CD8-positive, alpha-beta memory T cell (primary cell): ENCODE measurements at regions not wholly inside any gene's neighbourhood (a gene's known extent, or its start where the extent isn't known, plus 50 kb on each side); places are given as distances from the start of the nearest gene placed in this dataset.

Source experiments
- CTCF ChIA-PET: fragments of 350-600 bp; sonication (Branson Sonifier 250); formaldehyde crosslinking; loops from one replicate; lab custom pipeline; 2021; ENCODE audit warnings: antibody characterized with exemption; lab: Charles Lee
- POLR2A ChIA-PET: fragments of 350-600 bp; sonication (Branson Sonifier 250); formaldehyde crosslinking; loops from one replicate; lab custom pipeline; 2021; ENCODE audit warnings: antibody characterized with exemption; lab: Charles Lee
- DNase-seq, 5 donors: peaks; one replicate each; pipeline versions ENCODE4 v3.0.0 to v3.0.0-alpha.2; 2020 to 2022; ENCODE audit warnings: mixed read lengths in 1 of 5
- H3K27ac ChIP-seq: one replicate; pipeline ENCODE4 v1.7.0; 2013; ENCODE audit warnings: low read depth, mild to moderate bottlenecking, low read length, moderate library complexity
- H3K27me3 ChIP-seq: 2 replicates; pipeline ENCODE4 v1.7.0; 2013; ENCODE audit warnings: low read length, mild to moderate bottlenecking; ENCODE audit not compliant: insufficient read depth, poor library complexity, severe bottlenecking
- H3K36me3 ChIP-seq: 2 replicates; pipeline ENCODE4 v1.7.0; 2013; ENCODE audit warnings: mild to moderate bottlenecking, low read length, moderate library complexity; ENCODE audit not compliant: insufficient read depth
- H3K4me1 ChIP-seq: 2 replicates; pipeline ENCODE4 v1.7.0; 2013; ENCODE audit warnings: mild to moderate bottlenecking, low read length, moderate library complexity; ENCODE audit not compliant: insufficient read depth
- H3K4me3 ChIP-seq: 2 replicates; pipeline ENCODE4 v1.7.0; 2013; ENCODE audit warnings: mild to moderate bottlenecking, low read length
- H3K9me3 ChIP-seq: 2 replicates; pipeline ENCODE4 v1.7.0; 2013; ENCODE audit warnings: mild to moderate bottlenecking, low read length
- H3K27ac Mint-ChIP-seq, 8 donors: one replicate each; pipeline ENCODE4 v1.8.0; 2020 to 2021; ENCODE audit warnings: mixed read lengths in 8 of 8, mild to moderate bottlenecking in 6 of 8, inconsistent platforms in 3 of 8, moderate library complexity in 3 of 8
- H3K27me3 Mint-ChIP-seq, 2 donors: one replicate each; pipeline ENCODE4 v1.8.0; 2020 to 2021; ENCODE audit warnings: mixed read lengths in 2 of 2, mild to moderate bottlenecking in 1 of 2, moderate library complexity in 1 of 2
- H3K36me3 Mint-ChIP-seq, 3 donors: one replicate each; pipeline ENCODE4 v1.8.0; 2020 to 2021; ENCODE audit warnings: mixed read lengths in 3 of 3, inconsistent platforms in 1 of 3, mild to moderate bottlenecking in 1 of 3
- H3K4me1 Mint-ChIP-seq, 3 donors: one replicate each; pipeline ENCODE4 v1.8.0; 2020 to 2021; ENCODE audit warnings: mixed read lengths in 3 of 3, inconsistent platforms in 1 of 3, mild to moderate bottlenecking in 1 of 3
- H3K4me3 Mint-ChIP-seq, 7 donors: one replicate each; pipeline ENCODE4 v1.8.0; 2020 to 2021; ENCODE audit warnings: mixed read lengths in 7 of 7, mild to moderate bottlenecking in 6 of 7, moderate library complexity in 4 of 7, inconsistent platforms in 2 of 7
- H3K9me3 Mint-ChIP-seq, 5 donors: one replicate each; pipeline ENCODE4 v1.8.0; 2020 to 2022; ENCODE audit warnings: mixed read lengths in 5 of 5, mild to moderate bottlenecking in 3 of 5, moderate library complexity in 2 of 5, inconsistent platforms in 1 of 5

GRCh38 chr11:116334596-116334995 is 438.2 kb downstream of the BUD13 start:
- no peak overlapping the region for H3K27ac Mint-ChIP-seq
- no peaks in the 10 kb centered on the region for H3K4me1 ChIP-seq
- peaks cover 0 to 5% of the 10 kb centered on the region in 2 donors for H3K27me3 Mint-ChIP-seq
- no peaks in the 10 kb centered on the region for H3K36me3 Mint-ChIP-seq
- no peaks in the 10 kb centered on the region for H3K27me3 ChIP-seq
- no peaks in the 10 kb centered on the region for H3K36me3 ChIP-seq
- no peak overlapping the region for H3K4me3 ChIP-seq
- ChIA-PET CTCF (no interaction called here), POLR2A (no interaction called here)
- H3K9me3 Mint-ChIP-seq, result peaks cover 0 to 5% (median 2%) of the 10 kb centered on the region in 5 donors
- no peak overlapping the region for H3K4me3 Mint-ChIP-seq
- H3K27ac ChIP-seq, result no peak overlapping the region
- DNase-seq, result no peak
- no peaks in the 10 kb centered on the region for H3K9me3 ChIP-seq
- no peaks in the 10 kb centered on the region for H3K4me1 Mint-ChIP-seq

GRCh38 chr11:116333001-116333535 is 439.7 kb downstream of the BUD13 start:
- Histone ChIP-seq H3K9me3 (no peaks in the 10 kb centered on the region), H3K27ac (no peak overlapping the region), H3K4me1 (no peaks in the 10 kb centered on the region), H3K36me3 (no peaks in the 10 kb centered on the region), H3K4me3 (no peak overlapping the region), H3K27me3 (no peaks in the 10 kb centered on the region)
- Mint-ChIP-seq H3K27me3 (peaks cover 5 to 7% of the 10 kb centered on the region in 2 donors), H3K36me3 (no peaks in the 10 kb centered on the region), H3K4me1 (no peaks in the 10 kb centered on the region), H3K4me3 (no peak overlapping the region), H3K27ac (no peak overlapping the region), H3K9me3 (peaks cover 0 to 5% (median 2%) of the 10 kb centered on the region in 5 donors)
- DNase-seq, result no peak
- ChIA-PET CTCF (no interaction called here), POLR2A (no interaction called here)

- Mint-ChIP-seq H3K36me3 (no peaks in the 10 kb centered on the region), H3K27me3 (peaks cover 5 to 8% of the 10 kb centered on the region in 2 donors), H3K4me1 (no peaks in the 10 kb centered on the region), H3K9me3 (peaks cover 0 to 4% (median 2%) of the 10 kb centered on the region in 5 donors), H3K4me3 (no peak overlapping the region), H3K27ac (no peak overlapping the region)
- Histone ChIP-seq H3K36me3 (no peaks in the 10 kb centered on the region), H3K4me1 (no peaks in the 10 kb centered on the region), H3K27me3 (no peaks in the 10 kb centered on the region), H3K4me3 (no peak overlapping the region), H3K9me3 (no peaks in the 10 kb centered on the region), H3K27ac (no peak overlapping the region)
- ChIA-PET CTCF (no interaction called here), POLR2A (no interaction called here)
- no peak for DNase-seq
These were observed 440.4 kb downstream of the BUD13 start for GRCh38 chr11:116332391-116332790.

- H3K9me3 ChIP-seq, result no peaks in the 10 kb centered on the region
- DNase-seq, result no peak
- no peaks in the 10 kb centered on the region for H3K36me3 ChIP-seq
- Mint-ChIP-seq H3K9me3 (peaks cover 0 to 2% (median 0%) of the 10 kb centered on the region in 5 donors), H3K27ac (no peak overlapping the region), H3K27me3 (peaks cover 8% of the 10 kb centered on the region in 2 donors), H3K36me3 (no peaks in the 10 kb centered on the region), H3K4me3 (no peak overlapping the region), H3K4me1 (no peaks in the 10 kb centered on the region)
- no peaks in the 10 kb centered on the region for H3K4me1 ChIP-seq
- no peak overlapping the region for H3K4me3 ChIP-seq
- ChIA-PET CTCF (no interaction called here), POLR2A (no interaction called here)
- no peak overlapping the region for H3K27ac ChIP-seq
- H3K27me3 ChIP-seq, result no peaks in the 10 kb centered on the region
These were observed 441.4 kb downstream of the BUD13 start for GRCh38 chr11:116331381-116331780.

- no peaks in the 10 kb centered on the region for H3K36me3 ChIP-seq
- H3K4me3 Mint-ChIP-seq, result no peak overlapping the region
- no peaks in the 10 kb centered on the region for H3K36me3 Mint-ChIP-seq
- peaks cover 7 to 8% of the 10 kb centered on the region in 2 donors for H3K27me3 Mint-ChIP-seq
- no peak overlapping the region for H3K4me3 ChIP-seq
- no peak overlapping the region for H3K27ac ChIP-seq
- no peak for DNase-seq
- no peaks in the 10 kb centered on the region for H3K4me1 ChIP-seq
- H3K9me3 ChIP-seq, result no peaks in the 10 kb centered on the region
- ChIA-PET CTCF (no interaction called here), POLR2A (no interaction called here)
- peaks cover 0 to 2% (median 0%) of the 10 kb centered on the region in 5 donors for H3K9me3 Mint-ChIP-seq
- no peaks in the 10 kb centered on the region for H3K27me3 ChIP-seq
- no peak overlapping the region for H3K27ac Mint-ChIP-seq
- no peaks in the 10 kb centered on the region for H3K4me1 Mint-ChIP-seq
These were observed 442.2 kb downstream of the BUD13 start for GRCh38 chr11:116330439-116331185.

GRCh38 chr11:116329354-116330090 is 443.3 kb downstream of the BUD13 start:
- Histone ChIP-seq H3K4me1 (no peaks in the 10 kb centered on the region), H3K27me3 (no peaks in the 10 kb centered on the region), H3K4me3 (no peak overlapping the region), H3K36me3 (no peaks in the 10 kb centered on the region), H3K9me3 (no peaks in the 10 kb centered on the region), H3K27ac (no peak overlapping the region)
- DNase-seq, result no peak
- peaks cover 7 to 8% of the 10 kb centered on the region in 2 donors for H3K27me3 Mint-ChIP-seq
- no peak overlapping the region for H3K27ac Mint-ChIP-seq
- no peaks in the 10 kb centered on the region for H3K4me1 Mint-ChIP-seq
- POLR2A ChIA-PET, result no interaction called here
- no peaks in the 10 kb centered on the region for H3K36me3 Mint-ChIP-seq
- CTCF ChIA-PET, result no interaction called here
- peaks cover 0 to 2% (median 0%) of the 10 kb centered on the region in 5 donors for H3K9me3 Mint-ChIP-seq
- H3K4me3 Mint-ChIP-seq, result no peak overlapping the region

- Histone ChIP-seq H3K4me3 (no peak overlapping the region), H3K4me1 (no peaks in the 10 kb centered on the region), H3K9me3 (no peaks in the 10 kb centered on the region), H3K36me3 (no peaks in the 10 kb centered on the region), H3K27ac (no peak overlapping the region), H3K27me3 (no peaks in the 10 kb centered on the region)
- ChIA-PET CTCF (no interaction called here), POLR2A (no interaction called here)
- Mint-ChIP-seq H3K4me3 (no peak overlapping the region), H3K27ac (no peak overlapping the region), H3K36me3 (no peaks in the 10 kb centered on the region), H3K4me1 (no peaks in the 10 kb centered on the region), H3K27me3 (peaks cover 7 to 8% of the 10 kb centered on the region in 2 donors), H3K9me3 (peaks cover 0 to 2% (median 0%) of the 10 kb centered on the region in 5 donors)
- DNase-seq, result no peak
These were observed 443.9 kb downstream of the BUD13 start for GRCh38 chr11:116328851-116329250.

GRCh38 chr11:116328391-116328790 is 444.4 kb downstream of the BUD13 start:
- no peaks in the 10 kb centered on the region for H3K36me3 ChIP-seq
- H3K27me3 ChIP-seq, result no peaks in the 10 kb centered on the region
- peaks cover 7 to 8% of the 10 kb centered on the region in 2 donors for H3K27me3 Mint-ChIP-seq
- ChIA-PET POLR2A (no interaction called here), CTCF (no interaction called here)
- no peaks in the 10 kb centered on the region for H3K4me1 ChIP-seq
- DNase-seq, result no peak
- H3K36me3 Mint-ChIP-seq, result no peaks in the 10 kb centered on the region
- no peak overlapping the region for H3K27ac ChIP-seq
- H3K4me3 ChIP-seq, result no peak overlapping the region
- H3K27ac Mint-ChIP-seq, result no peak overlapping the region
- no peaks in the 10 kb centered on the region for H3K4me1 Mint-ChIP-seq
- peaks cover 0 to 2% (median 0%) of the 10 kb centered on the region in 5 donors for H3K9me3 Mint-ChIP-seq
- H3K9me3 ChIP-seq, result no peaks in the 10 kb centered on the region
- no peak overlapping the region for H3K4me3 Mint-ChIP-seq
